Activated T-cell treated with anti-CD3 and anti-CD28 coated beads, Interleukin-2, amount 50 U/mL, for 24 hours (primary cell): ENCODE measurements at regions not wholly inside any gene's neighbourhood (a gene's known extent, or its start where the extent isn't known, plus 50 kb on each side); places are given as distances from the start of the nearest gene placed in this dataset.

ENCODE experiments used
- DNase-seq: peaks from one replicate; pipeline ENCODE4 v3.0.0-alpha.2; 2020
- H3K27ac Mint-ChIP-seq: 2 replicates; pipeline ENCODE4 v1.8.0; 2020; ENCODE audit warnings: mild to moderate bottlenecking, mixed read lengths
- H3K27me3 Mint-ChIP-seq: 2 replicates; pipeline ENCODE4 v1.8.0; 2020; ENCODE audit warnings: mixed read lengths
- H3K36me3 Mint-ChIP-seq: 2 replicates; pipeline ENCODE4 v1.8.0; 2020; ENCODE audit warnings: low read depth, mixed read lengths
- H3K4me1 Mint-ChIP-seq: 2 replicates; pipeline ENCODE4 v1.8.0; 2020; ENCODE audit warnings: low read depth, mixed read lengths
- H3K4me3 Mint-ChIP-seq: 2 replicates; pipeline ENCODE4 v1.8.0; 2020; ENCODE audit warnings: mild to moderate bottlenecking, moderate library complexity, mixed read lengths
- H3K9me3 Mint-ChIP-seq: 2 replicates; pipeline ENCODE4 v1.8.0; 2020; ENCODE audit warnings: mixed read lengths

GRCh38 chr5:116355819-116356601 lies 218.6 kb downstream of the SEMA6A start:
- no peak overlapping the region for H3K4me3 Mint-ChIP-seq
- H3K36me3 Mint-ChIP-seq: peaks cover 63% of the 10 kb centered on the region
- no peak for DNase-seq
- H3K9me3 Mint-ChIP-seq: peaks cover 15% of the 10 kb centered on the region
- no peaks in the 10 kb centered on the region for H3K27me3 Mint-ChIP-seq
- H3K27ac Mint-ChIP-seq: no peak overlapping the region
- peaks cover 4% of the 10 kb centered on the region for H3K4me1 Mint-ChIP-seq

GRCh38 chr5:116354699-116355098 lies 219.9 kb downstream of the SEMA6A start:
- H3K4me3 Mint-ChIP-seq: no peak overlapping the region
- H3K36me3 Mint-ChIP-seq: peaks cover 62% of the 10 kb centered on the region
- peaks cover 4% of the 10 kb centered on the region for H3K4me1 Mint-ChIP-seq
- H3K9me3 Mint-ChIP-seq: peaks cover 21% of the 10 kb centered on the region
- H3K27me3 Mint-ChIP-seq: no peaks in the 10 kb centered on the region
- DNase-seq: no peak
- H3K27ac Mint-ChIP-seq: no peak overlapping the region

GRCh38 chr5:116347657-116348056 lies 227.0 kb downstream of the SEMA6A start:
- Mint-ChIP-seq H3K27me3 (no peaks in the 10 kb centered on the region), H3K9me3 (peaks cover 35% of the 10 kb centered on the region), H3K27ac (no peak overlapping the region), H3K4me1 (no peaks in the 10 kb centered on the region), H3K4me3 (no peak overlapping the region), H3K36me3 (peaks cover 87% of the 10 kb centered on the region)
- no peak for DNase-seq

- no peak for DNase-seq
- Mint-ChIP-seq H3K9me3 (peaks cover 36% of the 10 kb centered on the region), H3K36me3 (peaks cover 68% of the 10 kb centered on the region), H3K27me3 (no peaks in the 10 kb centered on the region), H3K4me3 (no peak overlapping the region), H3K4me1 (no peaks in the 10 kb centered on the region), H3K27ac (no peak overlapping the region)
Observed at GRCh38 chr5:116343961-116344360, 230.7 kb downstream of the SEMA6A start.
